ENCODE measurements at regions not wholly inside any gene's neighbourhood (a gene's known extent, or its start where the extent isn't known, plus 50 kb on each side); places are given as distances from the start of the nearest gene placed in this dataset.
"Not testable (repeated sequence)": the region's sequence is repeated elsewhere in the genome, so short reads cannot be mapped to it uniquely, and the experiment has no call there.

DNA sequence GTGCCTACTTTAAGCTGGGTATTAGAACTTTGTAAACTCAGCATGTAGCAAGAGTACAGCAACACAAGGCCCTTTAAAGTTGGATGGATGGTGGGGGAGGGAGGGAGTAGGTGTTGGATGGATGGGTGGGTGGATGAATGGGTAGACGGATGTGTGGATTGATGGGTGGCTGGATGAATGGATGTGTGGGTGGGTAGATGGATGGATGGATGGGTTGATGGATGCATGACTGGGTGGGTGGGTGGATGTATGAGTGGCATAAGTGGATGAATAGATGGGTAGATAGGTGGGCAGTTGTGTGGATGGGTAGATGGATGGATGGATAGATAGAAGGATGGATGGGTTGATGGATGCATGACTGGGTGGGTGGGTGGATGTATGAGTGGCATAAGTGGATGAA lies 209.8 kb downstream of the NPIPB11 start:
- TF ChIP-seq POLR2A (IDR thresholded peaks at IDR 0.05) = not testable (repeated sequence)
- TF ChIP-seq, protein P1, sequence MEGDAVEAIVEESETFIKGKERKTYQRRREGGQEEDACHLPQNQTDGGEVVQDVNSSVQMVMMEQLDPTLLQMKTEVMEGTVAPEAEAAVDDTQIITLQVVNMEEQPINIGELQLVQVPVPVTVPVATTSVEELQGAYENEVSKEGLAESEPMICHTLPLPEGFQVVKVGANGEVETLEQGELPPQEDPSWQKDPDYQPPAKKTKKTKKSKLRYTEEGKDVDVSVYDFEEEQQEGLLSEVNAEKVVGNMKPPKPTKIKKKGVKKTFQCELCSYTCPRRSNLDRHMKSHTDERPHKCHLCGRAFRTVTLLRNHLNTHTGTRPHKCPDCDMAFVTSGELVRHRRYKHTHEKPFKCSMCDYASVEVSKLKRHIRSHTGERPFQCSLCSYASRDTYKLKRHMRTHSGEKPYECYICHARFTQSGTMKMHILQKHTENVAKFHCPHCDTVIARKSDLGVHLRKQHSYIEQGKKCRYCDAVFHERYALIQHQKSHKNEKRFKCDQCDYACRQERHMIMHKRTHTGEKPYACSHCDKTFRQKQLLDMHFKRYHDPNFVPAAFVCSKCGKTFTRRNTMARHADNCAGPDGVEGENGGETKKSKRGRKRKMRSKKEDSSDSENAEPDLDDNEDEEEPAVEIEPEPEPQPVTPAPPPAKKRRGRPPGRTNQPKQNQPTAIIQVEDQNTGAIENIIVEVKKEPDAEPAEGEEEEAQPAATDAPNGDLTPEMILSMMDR (IDR thresholded peaks at IDR 0.05) = not testable (repeated sequence)

Measured in testis (tissue), 2 donors.